K562 (cell line): ENCODE measurements at regions not wholly inside any gene's neighbourhood (a gene's known extent, or its start where the extent isn't known, plus 50 kb on each side); places are given as distances from the start of the nearest gene placed in this dataset.

Experiments
- ATAC-seq: fragments of 200-7000 bp; cut with Tn5 transposase; 3 replicates; pipeline ENCODE4 v1.9.1; 2020; ENCODE audit warnings: moderate library complexity
- BruUV-seq: library from RNA; stranded (reverse); fragments of 400-500 nt; replicated peaks from 2 replicates; lab custom pipeline; 2021; lab: Mats Ljungman, UMichigan
- CTCF ChIA-PET: fragments of 300-600 bp; formaldehyde crosslinking; extraction: SDS; loops from one replicate; lab custom pipeline; 2021; ENCODE audit warnings: low intra/inter-chr PET ratio; lab: Yijun Ruan, JAX
- POLR2A ChIA-PET: fragments of 300-600, 350-650 bp; sonication (Branson Sonifier 250); formaldehyde crosslinking; extraction: SDS; loops from one replicate; lab custom pipeline; 2021; ENCODE audit warnings: antibody characterized with exemption, inconsistent platforms; lab: Yijun Ruan, JAX
- DNase-seq, 4 experiments: peaks; one replicate each; pipeline versions ENCODE4 v3.0.0 to v3.0.0-alpha.2; 2011 to 2018; ENCODE audit warnings: low spot score in 3 of 4, mixed read lengths in 3 of 4; ENCODE audit errors: extremely low read depth in 1 of 4
- FAIRE-seq: peaks from 2 replicates; lab custom pipeline; 2011; peaks lifted over from hg19 to GRCh38; lab: Jason Lieb, UNC
- H2AFZ ChIP-seq: 2 replicates; pipeline ENCODE4 v1.6.0; 2011; ENCODE audit warnings: low read depth, low read length, control low read depth, inconsistent platforms
- H3K27ac ChIP-seq: fragments of 200-600 bp; 3 replicates; pipeline ENCODE4 v1.8.0; 2011; ENCODE audit warnings: low read depth, mild to moderate bottlenecking, control low read depth, inconsistent platforms, low read length, moderate library complexity, mixed read lengths; ENCODE audit errors: extremely low read depth
- H3K27me3 ChIP-seq, 2 experiments: fragments of 300-600 bp in 1 of 2; 2 replicates in 1 of 2; 3 replicates in 1 of 2; pipeline versions ENCODE4 v1.6.0 to v1.8.0; 2011; ENCODE audit warnings: inconsistent platforms in 2 of 2, low read length in 2 of 2, mild to moderate bottlenecking in 1 of 2, mixed read lengths in 1 of 2, moderate library complexity in 1 of 2; ENCODE audit not compliant: control insufficient read depth in 2 of 2, insufficient read depth in 2 of 2
- H3K36me3 ChIP-seq: fragments of 300-600 bp; 3 replicates; pipeline ENCODE4 v1.8.0; 2011; ENCODE audit warnings: mild to moderate bottlenecking, low read length, inconsistent platforms; ENCODE audit not compliant: control insufficient read depth, insufficient read depth
- H3K4me1 ChIP-seq, 2 experiments: fragments of 200-600 bp in 1 of 2; replicated peaks in 1 of 2; 2 replicates in 1 of 2; 3 replicates in 1 of 2; pipeline versions ENCODE4 v1.5.1 to v1.8.0; 2011; ENCODE audit warnings: inconsistent platforms in 2 of 2, low read length in 2 of 2, mild to moderate bottlenecking in 1 of 2, mixed read lengths in 1 of 2, moderate library complexity in 1 of 2; ENCODE audit not compliant: control insufficient read depth in 2 of 2, insufficient read depth in 2 of 2
- H3K4me2 ChIP-seq: 2 replicates; pipeline ENCODE4 v1.6.1; 2011; ENCODE audit warnings: low read length, control low read depth, inconsistent platforms, mixed read lengths; ENCODE audit not compliant: insufficient read depth
- H3K4me3 ChIP-seq: fragments of 200-600 bp; sonication (generic), shearing (Covaris generic); 2 replicates; pipeline ENCODE4 v1.5.1; 2016; ENCODE audit warnings: control low read depth, inconsistent platforms
- H3K79me2 ChIP-seq: fragments of 200-600 bp; 3 replicates; pipeline ENCODE4 v1.8.0; 2011; ENCODE audit warnings: low read length, inconsistent platforms; ENCODE audit not compliant: control insufficient read depth, insufficient read depth
- H3K9ac ChIP-seq, 2 experiments: 2 replicates each; pipeline versions ENCODE4 v1.6.0 to v1.6.1; 2011; ENCODE audit warnings: low read depth in 2 of 2, low read length in 2 of 2, control low read depth in 1 of 2, inconsistent platforms in 1 of 2, mild to moderate bottlenecking in 1 of 2, mixed read lengths in 1 of 2; ENCODE audit not compliant: insufficient read depth in 1 of 2
- H3K9me1 ChIP-seq: one replicate; pipeline ENCODE4 v1.6.0; 2011; ENCODE audit warnings: inconsistent platforms, mild to moderate bottlenecking, low read length, moderate library complexity; ENCODE audit not compliant: control insufficient read depth, insufficient read depth
- H3K9me3 ChIP-seq: replicated peaks from 2 replicates; pipeline ENCODE4 v1.5.1; 2011; ENCODE audit warnings: low read depth, low read length, inconsistent platforms; ENCODE audit not compliant: control insufficient read depth, insufficient read depth
- H4K20me1 ChIP-seq: replicated peaks from 2 replicates; pipeline ENCODE4 v1.6.1; 2011; ENCODE audit warnings: low read length, inconsistent platforms, mixed read lengths; ENCODE audit not compliant: control insufficient read depth, insufficient read depth
- ARID2 ChIP-seq: fragments of 450-650 bp; IDR thresholded peaks from 2 replicates; pipeline ENCODE4 v1.6.1; 2017; ENCODE audit warnings: antibody characterized with exemption, mild to moderate bottlenecking
- CREB3L1 ChIP-seq: fragments of 450-650 bp; IDR thresholded peaks from 2 replicates; pipeline ENCODE4 v1.6.1; 2014; ENCODE audit warnings: low read depth, mild to moderate bottlenecking, moderate library complexity, borderline replicate concordance
- HCFC1 ChIP-seq: IDR thresholded peaks from 2 replicates; pipeline ENCODE4 v1.6.1; 2012; ENCODE audit warnings: low read depth, low read length, improper control_type of control experiment
- PHTF2 ChIP-seq: fragments of 250-450 bp; sonication (Bioruptor Pico); IDR thresholded peaks from 2 replicates; pipeline ENCODE4 v1.5.0; 2021; ENCODE audit warnings: mild to moderate bottlenecking
- SIX5 ChIP-seq, 2 experiments: IDR thresholded peaks; 2 replicates each; pipeline ENCODE4 v1.6.1; 2011; ENCODE audit warnings: low read length in 2 of 2, borderline replicate concordance in 1 of 2, low read depth in 1 of 2, mild to moderate bottlenecking in 1 of 2, moderate library complexity in 1 of 2; ENCODE audit not compliant: insufficient read depth in 1 of 2
- STAT5A ChIP-seq: IDR thresholded peaks from 2 replicates; pipeline ENCODE4 v1.6.1; 2012; ENCODE audit warnings: low read length, inconsistent platforms, borderline replicate concordance
- TOE1 ChIP-seq, 2 experiments: fragments of 450-650 bp in 1 of 2; sonication (generic) in 1 of 2; formaldehyde crosslinking in 1 of 2; IDR thresholded peaks; 2 replicates each; pipeline versions ENCODE4 v1.7.1 to v1.8.0; 2016 to 2022; ENCODE audit warnings: borderline replicate concordance in 2 of 2, mild to moderate bottlenecking in 2 of 2, antibody characterized with exemption in 1 of 2, inconsistent platforms in 1 of 2, low read depth in 1 of 2, missing genetic modification reagents in 1 of 2, moderate library complexity in 1 of 2
- USF2 ChIP-seq: sonication (generic); formaldehyde crosslinking; IDR thresholded peaks from 2 replicates; pipeline ENCODE4 v1.5.0; 2020; ENCODE audit warnings: missing genetic modification reagents
- ZBTB1 ChIP-seq: sonication (generic); formaldehyde crosslinking; IDR thresholded peaks from 2 replicates; pipeline ENCODE4 v1.8.1; 2023; ENCODE audit warnings: missing genetic modification reagents, low read depth, mild to moderate bottlenecking, borderline replicate concordance
- ZNF77 ChIP-seq: fragments of 250-450 bp; sonication (Bioruptor Pico); IDR thresholded peaks from 2 replicates; pipeline ENCODE4 v1.5.0; 2020
- WGBS: fragments of 100-300 bp; shearing (Covaris generic); methylation state at CpG from one replicate; pipeline ENCODE4 v1.1.6; 2016; ENCODE audit warnings: low coverage, mixed read lengths; ENCODE audit not compliant: insufficient coverage; ENCODE audit errors: missing lambda C conversion rate; 5-methylcytosine and 5-hydroxymethylcytosine counted together
- in situ Hi-C: fragments of 300-500 bp; cut with MboI; formaldehyde crosslinking; loops from 4 replicates; pipeline ENCODE4 v1.15.0; 2018; ENCODE audit warnings: inconsistent platforms, mixed read lengths
- intact Hi-C: fragments of 100-400 bp; cut with micrococcal nuclease; formaldehyde crosslinking; loops from 2 replicates; pipeline ENCODE4 v1.14.2; 2022
- TF ChIP-seq, protein P1 (sequence below), 2 experiments: fragments of 450-650 bp; conservative IDR thresholded peaks; 2 replicates each; pipeline ENCODE4 v1.6.1; 2017; ENCODE audit warnings: mild to moderate bottlenecking in 2 of 2, moderate library complexity in 2 of 2

- 0% methylated on average over 2 of the region's 2 CpGs for WGBS
- TF ChIP-seq HCFC1: no peak
- no peak for TF ChIP-seq TOE1 (IDR thresholded peaks at IDR 0.05; ENCODE audit: borderline replicate concordance)
- TF ChIP-seq TOE1 (CRISPR knock-in tag; IDR thresholded peaks at IDR 0.05; ENCODE audit: borderline replicate concordance, low read depth): no peak
- TF ChIP-seq, protein P1, sequence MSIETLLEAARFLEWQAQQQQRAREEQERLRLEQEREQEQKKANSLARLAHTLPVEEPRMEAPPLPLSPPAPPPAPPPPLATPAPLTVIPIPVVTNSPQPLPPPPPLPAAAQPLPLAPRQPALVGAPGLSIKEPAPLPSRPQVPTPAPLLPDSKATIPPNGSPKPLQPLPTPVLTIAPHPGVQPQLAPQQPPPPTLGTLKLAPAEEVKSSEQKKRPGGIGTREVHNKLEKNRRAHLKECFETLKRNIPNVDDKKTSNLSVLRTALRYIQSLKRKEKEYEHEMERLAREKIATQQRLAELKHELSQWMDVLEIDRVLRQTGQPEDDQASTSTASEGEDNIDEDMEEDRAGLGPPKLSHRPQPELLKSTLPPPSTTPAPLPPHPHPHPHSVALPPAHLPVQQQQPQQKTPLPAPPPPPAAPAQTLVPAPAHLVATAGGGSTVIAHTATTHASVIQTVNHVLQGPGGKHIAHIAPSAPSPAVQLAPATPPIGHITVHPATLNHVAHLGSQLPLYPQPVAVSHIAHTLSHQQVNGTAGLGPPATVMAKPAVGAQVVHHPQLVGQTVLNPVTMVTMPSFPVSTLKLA (conservative IDR thresholded peaks at IDR 0.05): no peak
- no peak for TF ChIP-seq STAT5A
- TF ChIP-seq CREB3L1: no peak
- no peak for TF ChIP-seq ZBTB1 (CRISPR knock-in tag)
- TF ChIP-seq USF2: no peak
- no peak for TF ChIP-seq ARID2
- TF ChIP-seq ZNF77 (CRISPR knock-in tag): no peak
- no peak for TF ChIP-seq PHTF2
- no peak for TF ChIP-seq SIX5 (IDR thresholded peaks at IDR 0.05; ENCODE audit: borderline replicate concordance in 1 of 2, insufficient read depth in 1 of 2, low read depth in 1 of 2, low read length in 2 of 2)
- intact Hi-C loops (no loop called here), in situ Hi-C loops (no loop called here)
- ChIA-PET POLR2A (no interaction called here), CTCF (no interaction called here)
- ATAC-seq (no peak), DNase-seq (no peak), FAIRE-seq (no peak)
- no peaks in the 10 kb centered on the region for H3K9me3 ChIP-seq
- H2AFZ ChIP-seq: no peak overlapping the region
- peaks cover 0 to 4% of the 10 kb centered on the region in 2 experiments; a peak in 2 of 5 replicates for H3K4me1 ChIP-seq
- no peak overlapping the region for H3K9ac ChIP-seq
- H3K36me3 ChIP-seq: no peaks in the 10 kb centered on the region
- H3K4me3 ChIP-seq: no peak overlapping the region
- BruUV-seq: no TSS peak
- no peak overlapping the region for H3K27ac ChIP-seq
- 0 out of 2 replicates have a peak, but pooled peaks cover 10% of the 10 kb centered on the region for H4K20me1 ChIP-seq
- no peaks in the 10 kb centered on the region for H3K79me2 ChIP-seq
- peaks cover 6 to 50% of the 10 kb centered on the region in 2 experiments; a peak in 4 of 5 replicates for H3K27me3 ChIP-seq
- no peaks in the 10 kb centered on the region for H3K9me1 ChIP-seq
- H3K4me2 ChIP-seq: no peak overlapping the region
Measured at GRCh38 chr3:44117239-44117638, 124.4 kb upstream of the TOPAZ1 start.
